GM23338 (cell line): ENCODE measurements at regions not wholly inside any gene's neighbourhood (a gene's known extent, or its start where the extent isn't known, plus 50 kb on each side); places are given as distances from the start of the nearest gene placed in this dataset.

Experiments used
- ATAC-seq: fragments of 200-7000 bp; cut with Tn5 transposase; 3 replicates; pipeline ENCODE4 v1.9.1; 2020
- DNase-seq: peaks from one replicate; pipeline ENCODE4 v3.0.0-alpha.2; 2015; ENCODE audit warnings: low spot score
- H2AFZ ChIP-seq: fragments of 200-600 bp; sonication (generic); 2 replicates; pipeline ENCODE4 v1.8.0; 2016; ENCODE audit warnings: antibody characterized with exemption, mild to moderate bottlenecking, moderate library complexity
- H3F3A ChIP-seq: fragments of 200-600 bp; sonication (generic); replicated peaks from 2 replicates; pipeline ENCODE4 v1.8.0; 2017; ENCODE audit warnings: antibody characterized with exemption, mixed run types, low read depth
- H3K27ac ChIP-seq: fragments of 200-600 bp; sonication (generic); 2 replicates; pipeline ENCODE4 v1.6.1; 2016; ENCODE audit warnings: low read depth
- H3K27me3 ChIP-seq: fragments of 200-600 bp; sonication (generic); 2 replicates; pipeline ENCODE4 v1.8.0; 2016; ENCODE audit warnings: mild to moderate bottlenecking, mixed run types, moderate library complexity; ENCODE audit not compliant: insufficient read depth
- H3K36me3 ChIP-seq: fragments of 200-600 bp; sonication (generic); 2 replicates; pipeline ENCODE4 v1.8.0; 2016; ENCODE audit warnings: mild to moderate bottlenecking; ENCODE audit not compliant: insufficient read depth
- H3K4me1 ChIP-seq: fragments of 200-600 bp; sonication (generic); 2 replicates; pipeline ENCODE4 v1.8.0; 2016; ENCODE audit warnings: mild to moderate bottlenecking, moderate library complexity; ENCODE audit not compliant: insufficient read depth
- H3K4me2 ChIP-seq: fragments of 200-600 bp; sonication (generic); 2 replicates; pipeline ENCODE4 v1.7.1; 2017; ENCODE audit warnings: mixed run types
- H3K4me3 ChIP-seq: fragments of 200-600 bp; sonication (generic); 2 replicates; pipeline ENCODE4 v1.6.1; 2016; ENCODE audit warnings: mixed run types
- H3K79me2 ChIP-seq: fragments of 200-600 bp; sonication (generic); replicated peaks from 2 replicates; pipeline ENCODE4 v1.8.0; 2017; ENCODE audit warnings: mild to moderate bottlenecking; ENCODE audit not compliant: insufficient read depth
- H3K9me2 ChIP-seq: fragments of 200-600 bp; sonication (generic); 2 replicates; pipeline ENCODE4 v1.8.0; 2017; ENCODE audit not compliant: insufficient read depth
- H4K20me1 ChIP-seq: fragments of 200-600 bp; sonication (generic); replicated peaks from 2 replicates; pipeline ENCODE4 v1.8.0; 2017; ENCODE audit warnings: mild to moderate bottlenecking; ENCODE audit not compliant: insufficient read depth
- H3K27ac Mint-ChIP-seq: 2 replicates; pipeline ENCODE4 v1.8.0; 2020; ENCODE audit warnings: inconsistent platforms, mild to moderate bottlenecking, moderate library complexity, mixed read lengths
- H3K27me3 Mint-ChIP-seq: 3 replicates; pipeline ENCODE4 v1.8.0; 2022; ENCODE audit warnings: low read depth, mild to moderate bottlenecking, moderate library complexity, mixed read lengths, inconsistent platforms; ENCODE audit not compliant: insufficient read depth, poor library complexity
- H3K36me3 Mint-ChIP-seq: 3 replicates; pipeline ENCODE4 v1.8.0; 2021; ENCODE audit warnings: low read depth, mild to moderate bottlenecking, inconsistent platforms, moderate library complexity, mixed read lengths
- H3K4me1 Mint-ChIP-seq: 3 replicates; pipeline ENCODE4 v1.8.0; 2020; ENCODE audit warnings: mild to moderate bottlenecking, inconsistent platforms, mixed read lengths
- H3K4me3 Mint-ChIP-seq: 3 replicates; pipeline ENCODE4 v1.8.0; 2021; ENCODE audit warnings: moderate library complexity, mild to moderate bottlenecking, inconsistent platforms, mixed read lengths
- H3K9me3 Mint-ChIP-seq: 3 replicates; pipeline ENCODE4 v1.8.0; 2020; ENCODE audit warnings: moderate library complexity, mild to moderate bottlenecking, inconsistent platforms, mixed read lengths
- CREB1 ChIP-seq: fragments of 250-450 bp; sonication (Bioruptor Pico); IDR thresholded peaks from 2 replicates; pipeline ENCODE4 v1.5.0; 2020; ENCODE audit warnings: low read depth, mild to moderate bottlenecking, moderate library complexity
- EZH2 ChIP-seq: fragments of 200-600 bp; sonication (generic); IDR thresholded peaks from one replicate; pipeline ENCODE4 v1.8.0; 2017; ENCODE audit warnings: antibody characterized with exemption, mild to moderate bottlenecking, low read depth; ENCODE audit not compliant: unreplicated experiment
- EZH2phosphoT487 ChIP-seq: fragments of 200-600 bp; sonication (generic); IDR thresholded peaks from one replicate; pipeline ENCODE4 v1.8.1; 2018; ENCODE audit warnings: antibody characterized with exemption; ENCODE audit not compliant: unreplicated experiment
- NANOG ChIP-seq: IDR thresholded peaks from 2 replicates; pipeline ENCODE4 v1.6.1; 2016; ENCODE audit warnings: antibody characterized with exemption, borderline replicate concordance
- POLR2AphosphoS5 ChIP-seq: IDR thresholded peaks from 2 replicates; pipeline ENCODE4 v1.6.1; 2016; ENCODE audit warnings: antibody characterized with exemption, low read depth
- ZNF114 ChIP-seq: fragments of 250-450 bp; sonication (Bioruptor Pico); IDR thresholded peaks from 2 replicates; pipeline ENCODE4 v1.5.0; 2020; ENCODE audit warnings: mild to moderate bottlenecking, moderate library complexity
- TF ChIP-seq, protein P1 (sequence below), 2 experiments: fragments of 200-600 bp in 1 of 2; sonication (generic) in 1 of 2; conservative IDR thresholded peaks; 2 replicates each; pipeline versions ENCODE4 v1.5.1 to v1.6.1; 2016 to 2017; ENCODE audit warnings: antibody characterized with exemption in 2 of 2, low read depth in 2 of 2, mild to moderate bottlenecking in 2 of 2, moderate library complexity in 1 of 2
- TF ChIP-seq, protein P2 (sequence below): IDR thresholded peaks from 2 replicates; pipeline ENCODE4 v1.6.1; 2016; ENCODE audit warnings: antibody characterized with exemption
- TF ChIP-seq, protein P3 (sequence below): IDR thresholded peaks from one replicate; pipeline ENCODE4 v1.6.1; 2018; ENCODE audit warnings: antibody characterized with exemption; ENCODE audit not compliant: unreplicated experiment

DNA sequence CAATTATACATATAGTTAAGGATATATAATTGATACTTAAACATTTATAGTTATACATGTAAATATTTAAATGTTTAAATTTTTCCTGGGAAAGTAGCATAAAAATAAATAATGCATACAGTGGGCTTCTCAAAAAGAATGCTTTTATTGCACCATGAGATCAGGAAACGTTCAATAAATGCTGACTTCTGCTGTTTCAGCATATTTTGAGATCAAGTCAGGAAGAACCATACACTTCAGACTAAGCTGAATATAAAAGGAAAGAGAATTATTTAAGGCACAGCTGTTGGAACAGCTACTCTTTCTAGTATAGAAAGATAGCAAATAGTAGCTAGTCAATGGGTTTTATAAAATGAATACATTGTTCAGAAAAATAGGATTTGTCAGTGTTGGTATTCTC lies 1462.3 kb upstream of the CADM2 start (continued):
- TF ChIP-seq, protein P1, sequence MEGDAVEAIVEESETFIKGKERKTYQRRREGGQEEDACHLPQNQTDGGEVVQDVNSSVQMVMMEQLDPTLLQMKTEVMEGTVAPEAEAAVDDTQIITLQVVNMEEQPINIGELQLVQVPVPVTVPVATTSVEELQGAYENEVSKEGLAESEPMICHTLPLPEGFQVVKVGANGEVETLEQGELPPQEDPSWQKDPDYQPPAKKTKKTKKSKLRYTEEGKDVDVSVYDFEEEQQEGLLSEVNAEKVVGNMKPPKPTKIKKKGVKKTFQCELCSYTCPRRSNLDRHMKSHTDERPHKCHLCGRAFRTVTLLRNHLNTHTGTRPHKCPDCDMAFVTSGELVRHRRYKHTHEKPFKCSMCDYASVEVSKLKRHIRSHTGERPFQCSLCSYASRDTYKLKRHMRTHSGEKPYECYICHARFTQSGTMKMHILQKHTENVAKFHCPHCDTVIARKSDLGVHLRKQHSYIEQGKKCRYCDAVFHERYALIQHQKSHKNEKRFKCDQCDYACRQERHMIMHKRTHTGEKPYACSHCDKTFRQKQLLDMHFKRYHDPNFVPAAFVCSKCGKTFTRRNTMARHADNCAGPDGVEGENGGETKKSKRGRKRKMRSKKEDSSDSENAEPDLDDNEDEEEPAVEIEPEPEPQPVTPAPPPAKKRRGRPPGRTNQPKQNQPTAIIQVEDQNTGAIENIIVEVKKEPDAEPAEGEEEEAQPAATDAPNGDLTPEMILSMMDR (conservative IDR thresholded peaks at IDR 0.05; ENCODE audit: low read depth in 2 of 2), result no peak

DNA sequence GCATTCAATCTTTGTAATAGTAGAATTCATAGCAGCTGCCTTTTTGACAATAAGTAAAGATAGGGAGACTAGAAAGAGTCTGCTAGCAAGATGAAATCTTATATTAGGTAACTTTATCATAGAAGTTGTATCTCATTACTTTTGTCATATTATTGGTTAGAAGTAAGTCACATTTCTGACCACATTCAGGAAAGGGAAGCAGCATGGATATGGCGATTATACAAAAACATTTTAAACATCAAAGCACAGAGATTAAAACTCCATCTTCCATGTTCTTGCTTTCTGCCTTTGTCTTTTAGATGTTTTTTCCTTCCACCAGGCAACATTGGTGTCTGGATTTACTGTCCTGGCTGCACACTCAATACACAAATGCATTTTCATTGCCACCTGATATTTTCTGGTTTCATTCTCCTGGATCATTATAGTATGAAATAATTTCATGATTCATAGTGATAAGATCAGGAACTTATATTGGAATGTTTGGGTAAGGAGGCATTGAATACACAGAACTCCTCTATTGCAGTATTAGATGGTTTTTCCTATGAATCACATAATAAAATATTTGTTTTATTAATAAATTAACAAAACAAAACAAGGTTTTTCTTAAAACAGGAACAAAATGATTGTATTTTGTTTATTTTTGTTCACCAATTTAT lies 1460.3 kb upstream of the CADM2 start:
- no peaks in the 10 kb centered on the region for H3K4me1 Mint-ChIP-seq
- Histone ChIP-seq H3K4me3 (no peak overlapping the region), H3K27ac (no peak overlapping the region), H3K4me2 (no peak overlapping the region), H3K27me3 (no peaks in the 10 kb centered on the region), H3K36me3 (no peaks in the 10 kb centered on the region), H2AFZ (no peak overlapping the region), H4K20me1 (no peaks in the 10 kb centered on the region), H3K4me1 (no peaks in the 10 kb centered on the region), H3K9me2 (peaks cover 13% of the 10 kb centered on the region), H3F3A (no peaks in the 10 kb centered on the region), H3K79me2 (no peaks in the 10 kb centered on the region)
- DNase-seq (no peak), ATAC-seq (no peak)
- H3K36me3 Mint-ChIP-seq, result no peaks in the 10 kb centered on the region
- peaks cover 1% of the 10 kb centered on the region for H3K27me3 Mint-ChIP-seq
- no peak for TF ChIP-seq POLR2AphosphoS5
- TF ChIP-seq, protein P2, sequence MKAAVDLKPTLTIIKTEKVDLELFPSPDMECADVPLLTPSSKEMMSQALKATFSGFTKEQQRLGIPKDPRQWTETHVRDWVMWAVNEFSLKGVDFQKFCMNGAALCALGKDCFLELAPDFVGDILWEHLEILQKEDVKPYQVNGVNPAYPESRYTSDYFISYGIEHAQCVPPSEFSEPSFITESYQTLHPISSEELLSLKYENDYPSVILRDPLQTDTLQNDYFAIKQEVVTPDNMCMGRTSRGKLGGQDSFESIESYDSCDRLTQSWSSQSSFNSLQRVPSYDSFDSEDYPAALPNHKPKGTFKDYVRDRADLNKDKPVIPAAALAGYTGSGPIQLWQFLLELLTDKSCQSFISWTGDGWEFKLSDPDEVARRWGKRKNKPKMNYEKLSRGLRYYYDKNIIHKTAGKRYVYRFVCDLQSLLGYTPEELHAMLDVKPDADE, result no peak
- TF ChIP-seq, protein P1 (conservative IDR thresholded peaks at IDR 0.05; ENCODE audit: low read depth in 2 of 2), result no peak
- no peak for TF ChIP-seq EZH2
- no peak for TF ChIP-seq ZNF114
- TF ChIP-seq CREB1 (CRISPR knock-in tag), result no peak
- no peak for TF ChIP-seq NANOG
- TF ChIP-seq EZH2phosphoT487, result no peak
- no peak overlapping the region for H3K4me3 Mint-ChIP-seq
- H3K27ac Mint-ChIP-seq, result no peak overlapping the region
- no peaks in the 10 kb centered on the region for H3K9me3 Mint-ChIP-seq

DNA sequence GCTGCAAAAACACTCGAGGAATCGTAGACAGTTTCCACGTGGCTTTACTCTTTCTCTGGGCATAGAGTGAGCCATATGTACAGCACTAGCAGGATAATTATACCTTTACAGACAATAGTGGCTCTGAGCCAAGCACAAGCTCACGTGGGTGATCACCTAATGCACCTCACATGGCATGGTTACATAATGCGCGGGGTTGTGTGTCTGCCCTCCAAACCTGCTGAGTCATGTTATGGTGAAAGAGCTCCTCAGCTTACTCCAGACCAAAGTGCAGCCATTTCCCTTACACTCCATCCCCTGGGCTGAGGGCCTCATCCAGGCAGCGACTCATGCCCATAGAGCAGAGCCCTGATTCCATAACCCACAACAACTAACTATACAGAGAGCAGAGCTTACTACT lies 1458.4 kb upstream of the CADM2 start:
- no peaks in the 10 kb centered on the region for H3K79me2 ChIP-seq
- Mint-ChIP-seq H3K9me3 (no peaks in the 10 kb centered on the region), H3K4me1 (no peaks in the 10 kb centered on the region), H3K4me3 (no peak overlapping the region), H3K27ac (no peak overlapping the region), H3K27me3 (peaks cover 1% of the 10 kb centered on the region), H3K36me3 (peaks cover 3% of the 10 kb centered on the region; the same call in 1 of the 3 replicates)
- H3F3A ChIP-seq, result no peaks in the 10 kb centered on the region
- no peak overlapping the region for H3K4me3 ChIP-seq
- H3K4me1 ChIP-seq, result no peaks in the 10 kb centered on the region
- no peaks in the 10 kb centered on the region for H3K36me3 ChIP-seq
- H3K4me2 ChIP-seq, result no peak overlapping the region
- H4K20me1 ChIP-seq, result no peaks in the 10 kb centered on the region
- TF ChIP-seq POLR2AphosphoS5, result no peak
- TF ChIP-seq, protein P3, sequence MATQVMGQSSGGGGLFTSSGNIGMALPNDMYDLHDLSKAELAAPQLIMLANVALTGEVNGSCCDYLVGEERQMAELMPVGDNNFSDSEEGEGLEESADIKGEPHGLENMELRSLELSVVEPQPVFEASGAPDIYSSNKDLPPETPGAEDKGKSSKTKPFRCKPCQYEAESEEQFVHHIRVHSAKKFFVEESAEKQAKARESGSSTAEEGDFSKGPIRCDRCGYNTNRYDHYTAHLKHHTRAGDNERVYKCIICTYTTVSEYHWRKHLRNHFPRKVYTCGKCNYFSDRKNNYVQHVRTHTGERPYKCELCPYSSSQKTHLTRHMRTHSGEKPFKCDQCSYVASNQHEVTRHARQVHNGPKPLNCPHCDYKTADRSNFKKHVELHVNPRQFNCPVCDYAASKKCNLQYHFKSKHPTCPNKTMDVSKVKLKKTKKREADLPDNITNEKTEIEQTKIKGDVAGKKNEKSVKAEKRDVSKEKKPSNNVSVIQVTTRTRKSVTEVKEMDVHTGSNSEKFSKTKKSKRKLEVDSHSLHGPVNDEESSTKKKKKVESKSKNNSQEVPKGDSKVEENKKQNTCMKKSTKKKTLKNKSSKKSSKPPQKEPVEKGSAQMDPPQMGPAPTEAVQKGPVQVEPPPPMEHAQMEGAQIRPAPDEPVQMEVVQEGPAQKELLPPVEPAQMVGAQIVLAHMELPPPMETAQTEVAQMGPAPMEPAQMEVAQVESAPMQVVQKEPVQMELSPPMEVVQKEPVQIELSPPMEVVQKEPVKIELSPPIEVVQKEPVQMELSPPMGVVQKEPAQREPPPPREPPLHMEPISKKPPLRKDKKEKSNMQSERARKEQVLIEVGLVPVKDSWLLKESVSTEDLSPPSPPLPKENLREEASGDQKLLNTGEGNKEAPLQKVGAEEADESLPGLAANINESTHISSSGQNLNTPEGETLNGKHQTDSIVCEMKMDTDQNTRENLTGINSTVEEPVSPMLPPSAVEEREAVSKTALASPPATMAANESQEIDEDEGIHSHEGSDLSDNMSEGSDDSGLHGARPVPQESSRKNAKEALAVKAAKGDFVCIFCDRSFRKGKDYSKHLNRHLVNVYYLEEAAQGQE, result no peak
- no peaks in the 10 kb centered on the region for H3K27me3 ChIP-seq
- no peak overlapping the region for H3K27ac ChIP-seq
- H3K9me2 ChIP-seq, result peaks cover 17% of the 10 kb centered on the region
- DNase-seq (no peak), ATAC-seq (no peak)
- no peak overlapping the region for H2AFZ ChIP-seq
